ENCODE measurements at regions not wholly inside any gene's neighbourhood (a gene's known extent, or its start where the extent isn't known, plus 50 kb on each side); places are given as distances from the start of the nearest gene placed in this dataset.

GRCh38 chr13:111508164-111508870, 187.9 kb downstream of the TEX29 start:
- no peak overlapping the region for H3K4me3 ChIP-seq (ENCODE audit: control insufficient read depth, low read depth, low read length)
- no peak for TF ChIP-seq CTCF (IDR thresholded peaks at IDR 0.05; ENCODE audit: control insufficient read depth, insufficient read depth, low read depth, low read length, missing control alignments)
- DNase-seq (ENCODE audit: low read depth), result no peak

GRCh38 chr13:111508902-111509509, 188.6 kb downstream of the TEX29 start:
- H3K4me3 ChIP-seq (ENCODE audit: control insufficient read depth, low read depth, low read length), result no peak overlapping the region
- no peak for TF ChIP-seq CTCF (IDR thresholded peaks at IDR 0.05; ENCODE audit: control insufficient read depth, insufficient read depth, low read depth, low read length, missing control alignments)

GRCh38 chr13:111510502-111511218, 190.2 kb downstream of the TEX29 start:
- H3K4me3 ChIP-seq (ENCODE audit: control insufficient read depth, low read depth, low read length), result no peak overlapping the region
- no peak for DNase-seq (ENCODE audit: low read depth)
- TF ChIP-seq CTCF (IDR thresholded peaks at IDR 0.05; ENCODE audit: control insufficient read depth, insufficient read depth, low read depth, low read length, missing control alignments), result no peak

More at GRCh38 chr13:111508902-111509509, 188.6 kb downstream of the TEX29 start:
- no peak for DNase-seq (ENCODE audit: low read depth)

- no peak overlapping the region for H3K4me3 ChIP-seq (ENCODE audit: control insufficient read depth, low read depth, low read length)
- no peak for TF ChIP-seq CTCF (IDR thresholded peaks at IDR 0.05; ENCODE audit: control insufficient read depth, insufficient read depth, low read depth, low read length, missing control alignments)
- DNase-seq (ENCODE audit: low read depth), result no peak
Measured at GRCh38 chr13:111511219-111511732, 190.8 kb downstream of the TEX29 start.

- no peak for DNase-seq (ENCODE audit: low read depth)
- H3K4me3 ChIP-seq (ENCODE audit: control insufficient read depth, low read depth, low read length), result no peak overlapping the region
- TF ChIP-seq CTCF (IDR thresholded peaks at IDR 0.05; ENCODE audit: control insufficient read depth, insufficient read depth, low read depth, low read length, missing control alignments), result no peak
Measured at GRCh38 chr13:111511805-111512504, 191.5 kb downstream of the TEX29 start.

- DNase-seq (ENCODE audit: low read depth), result no peak
- TF ChIP-seq CTCF (IDR thresholded peaks at IDR 0.05; ENCODE audit: control insufficient read depth, insufficient read depth, low read depth, low read length, missing control alignments), result no peak
- H3K4me3 ChIP-seq (ENCODE audit: control insufficient read depth, low read depth, low read length), result no peak overlapping the region
Measured at GRCh38 chr13:111512707-111513106, 192.3 kb downstream of the TEX29 start.

Measured in AG09309 (cell line).